SJCRH30 (cell line): ENCODE measurements at regions not wholly inside any gene's neighbourhood (a gene's known extent, or its start where the extent isn't known, plus 50 kb on each side); places are given as distances from the start of the nearest gene placed in this dataset.

Source experiments
- DNase-seq, 2 experiments: peaks; one replicate each; pipeline ENCODE4 v3.0.0-alpha.2; 2015 to 2020
- H3K27ac ChIP-seq: fragments of 250-450 bp; sonication (Bioruptor Pico); 2 replicates; pipeline ENCODE4 v1.5.1; 2020; ENCODE audit warnings: mild to moderate bottlenecking, moderate library complexity
- H3K27me3 ChIP-seq: fragments of 250-450 bp; sonication (Bioruptor Pico); 2 replicates; pipeline ENCODE4 v1.5.1; 2020; ENCODE audit warnings: mild to moderate bottlenecking, moderate library complexity
- H3K36me3 ChIP-seq: fragments of 250-450 bp; sonication (Bioruptor Pico); 2 replicates; pipeline ENCODE4 v1.5.1; 2020; ENCODE audit warnings: mild to moderate bottlenecking, moderate library complexity
- H3K4me1 ChIP-seq: fragments of 250-450 bp; sonication (Bioruptor Pico); 2 replicates; pipeline ENCODE4 v1.5.1; 2020; ENCODE audit warnings: mild to moderate bottlenecking, moderate library complexity
- H3K4me3 ChIP-seq: fragments of 250-450 bp; sonication (Bioruptor Pico); 2 replicates; pipeline ENCODE4 v1.5.1; 2020; ENCODE audit warnings: mild to moderate bottlenecking, moderate library complexity
- H3K9me3 ChIP-seq: fragments of 250-450 bp; sonication (Bioruptor Pico); replicated peaks from 2 replicates; pipeline ENCODE4 v1.5.1; 2020; ENCODE audit warnings: mild to moderate bottlenecking, moderate library complexity

GRCh38 chr11:129608711-129609110 lies 206.9 kb upstream of the TMEM45B start:
- H3K27ac ChIP-seq: no peak overlapping the region
- peaks cover 4% of the 10 kb centered on the region; the same call in 1 of the 2 replicates for H3K4me1 ChIP-seq
- H3K4me3 ChIP-seq: no peak overlapping the region
- no peaks in the 10 kb centered on the region for H3K27me3 ChIP-seq
- DNase-seq: no peak
- H3K36me3 ChIP-seq: no peaks in the 10 kb centered on the region
- no peaks in the 10 kb centered on the region for H3K9me3 ChIP-seq

- H3K36me3 ChIP-seq: no peaks in the 10 kb centered on the region
Measured at GRCh38 chr11:129610125-129610524, 205.5 kb upstream of the TMEM45B start.

GRCh38 chr11:129610545-129610944 lies 205.1 kb upstream of the TMEM45B start:
- DNase-seq: no peak
- Histone ChIP-seq H3K36me3 (no peaks in the 10 kb centered on the region), H3K4me3 (no peak overlapping the region), H3K4me1 (peaks cover 4% of the 10 kb centered on the region; the same call in 1 of the 2 replicates), H3K27me3 (no peaks in the 10 kb centered on the region), H3K9me3 (no peaks in the 10 kb centered on the region), H3K27ac (no peak overlapping the region)

More at GRCh38 chr11:129610125-129610524, 205.5 kb upstream of the TMEM45B start:
- no peak overlapping the region for H3K4me3 ChIP-seq
- H3K4me1 ChIP-seq: peaks cover 4% of the 10 kb centered on the region; the same call in 1 of the 2 replicates
- DNase-seq: no peak
- H3K27ac ChIP-seq: no peak overlapping the region
- H3K27me3 ChIP-seq: no peaks in the 10 kb centered on the region
- H3K9me3 ChIP-seq: no peaks in the 10 kb centered on the region

GRCh38 chr11:129611661-129612446 lies 203.8 kb upstream of the TMEM45B start:
- peak; percentile 30 to 58 for DNase-seq
- Histone ChIP-seq H3K27me3 (no peaks in the 10 kb centered on the region), H3K4me1 (peaks cover 4% of the 10 kb centered on the region; the same call in 1 of the 2 replicates), H3K36me3 (no peaks in the 10 kb centered on the region), H3K9me3 (no peaks in the 10 kb centered on the region), H3K27ac (no peak overlapping the region; the same call in 1 of the 2 replicates), H3K4me3 (no peak overlapping the region)

GRCh38 chr11:129612447-129612961 lies 203.1 kb upstream of the TMEM45B start:
- Histone ChIP-seq H3K27me3 (no peaks in the 10 kb centered on the region), H3K9me3 (no peaks in the 10 kb centered on the region), H3K4me3 (no peak overlapping the region), H3K27ac (no peak overlapping the region; the same call in 1 of the 2 replicates), H3K4me1 (peaks cover 4% of the 10 kb centered on the region; the same call in 1 of the 2 replicates), H3K36me3 (no peaks in the 10 kb centered on the region)
- DNase-seq: peak in 1 of 2 experiments; percentile 12

- H3K4me3 ChIP-seq: no peak overlapping the region
- no peak overlapping the region for H3K27ac ChIP-seq
- DNase-seq: no peak
- no peaks in the 10 kb centered on the region for H3K27me3 ChIP-seq
- H3K9me3 ChIP-seq: no peaks in the 10 kb centered on the region
- H3K4me1 ChIP-seq: peaks cover 4% of the 10 kb centered on the region; the same call in 1 of the 2 replicates
- no peaks in the 10 kb centered on the region for H3K36me3 ChIP-seq
Measured at GRCh38 chr11:129613071-129613470, 202.6 kb upstream of the TMEM45B start.

GRCh38 chr11:129614256-129614944 lies 201.2 kb upstream of the TMEM45B start:
- no peak overlapping the region for H3K27ac ChIP-seq
- H3K9me3 ChIP-seq: no peaks in the 10 kb centered on the region
- no peaks in the 10 kb centered on the region for H3K36me3 ChIP-seq
- H3K4me3 ChIP-seq: no peak overlapping the region
- no peak for DNase-seq
- H3K27me3 ChIP-seq: no peaks in the 10 kb centered on the region
- H3K4me1 ChIP-seq: peaks cover 4% of the 10 kb centered on the region; the same call in 1 of the 2 replicates

GRCh38 chr11:129618046-129618569 lies 197.5 kb upstream of the TMEM45B start:
- Histone ChIP-seq H3K36me3 (no peaks in the 10 kb centered on the region), H3K27me3 (no peaks in the 10 kb centered on the region), H3K9me3 (no peaks in the 10 kb centered on the region), H3K4me1 (no peaks in the 10 kb centered on the region), H3K4me3 (no peak overlapping the region), H3K27ac (no peak overlapping the region)
- no peak for DNase-seq

- H3K36me3 ChIP-seq: no peaks in the 10 kb centered on the region
- H3K4me3 ChIP-seq: no peak overlapping the region
- H3K9me3 ChIP-seq: no peaks in the 10 kb centered on the region
- no peak for DNase-seq
- H3K27ac ChIP-seq: no peak overlapping the region
- no peaks in the 10 kb centered on the region for H3K4me1 ChIP-seq
- no peaks in the 10 kb centered on the region for H3K27me3 ChIP-seq
Measured at GRCh38 chr11:129620237-129621104, 195.2 kb upstream of the TMEM45B start.

- no peaks in the 10 kb centered on the region for H3K4me1 ChIP-seq
- no peak overlapping the region for H3K4me3 ChIP-seq
- H3K27me3 ChIP-seq: no peaks in the 10 kb centered on the region
- H3K36me3 ChIP-seq: no peaks in the 10 kb centered on the region
- no peak for DNase-seq
- no peaks in the 10 kb centered on the region for H3K9me3 ChIP-seq
- H3K27ac ChIP-seq: no peak overlapping the region
Measured at GRCh38 chr11:129625930-129626329, 189.7 kb upstream of the TMEM45B start.

GRCh38 chr11:129631201-129631600 lies 184.4 kb upstream of the TMEM45B start:
- no peaks in the 10 kb centered on the region for H3K9me3 ChIP-seq

GRCh38 chr11:129636926-129637325 lies 178.7 kb upstream of the TMEM45B start:
- H3K4me1 ChIP-seq: no peaks in the 10 kb centered on the region; the same call in 1 of the 2 replicates
- H3K27ac ChIP-seq: peak overlapping the region; percentile 18; the same call in 1 of the 2 replicates
- H3K9me3 ChIP-seq: no peaks in the 10 kb centered on the region
- H3K4me3 ChIP-seq: no peak overlapping the region
- no peaks in the 10 kb centered on the region for H3K36me3 ChIP-seq
- DNase-seq: peak in 1 of 2 experiments; percentile 32
- no peaks in the 10 kb centered on the region for H3K27me3 ChIP-seq

More at GRCh38 chr11:129631201-129631600, 184.4 kb upstream of the TMEM45B start:
- Histone ChIP-seq H3K4me3 (no peak overlapping the region), H3K36me3 (no peaks in the 10 kb centered on the region), H3K27ac (no peak overlapping the region), H3K4me1 (no peaks in the 10 kb centered on the region), H3K27me3 (no peaks in the 10 kb centered on the region)
- no peak for DNase-seq

GRCh38 chr11:129637473-129637872 lies 178.2 kb upstream of the TMEM45B start:
- no peak for DNase-seq
- Histone ChIP-seq H3K4me3 (no peak overlapping the region), H3K9me3 (no peaks in the 10 kb centered on the region), H3K4me1 (no peaks in the 10 kb centered on the region; the same call in 1 of the 2 replicates), H3K36me3 (no peaks in the 10 kb centered on the region), H3K27ac (no peak overlapping the region; the same call in 1 of the 2 replicates), H3K27me3 (no peaks in the 10 kb centered on the region)
